ENCODE measurements at regions not wholly inside any gene's neighbourhood (a gene's known extent, or its start where the extent isn't known, plus 50 kb on each side); places are given as distances from the start of the nearest gene placed in this dataset.

- TF ChIP-seq CTCF (IDR thresholded peaks at IDR 0.05; ENCODE audit: low read depth, low read length) (peak; percentile 45), POLR2A (IDR thresholded peaks at IDR 0.05; ENCODE audit: extremely low read depth, insufficient read length) (no peak), MYC (IDR thresholded peaks at IDR 0.05; ENCODE audit: low read depth, low read length) (no peak)
- TF ChIP-seq, protein P1, sequence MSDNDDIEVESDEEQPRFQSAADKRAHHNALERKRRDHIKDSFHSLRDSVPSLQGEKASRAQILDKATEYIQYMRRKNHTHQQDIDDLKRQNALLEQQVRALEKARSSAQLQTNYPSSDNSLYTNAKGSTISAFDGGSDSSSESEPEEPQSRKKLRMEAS (IDR thresholded peaks at IDR 0.05; ENCODE audit: low read depth, low read length): 0 out of 2 replicates have a peak, but pooled peaks have one; percentile 7
Observed at GRCh38 chr2:126482582-126483464, 173.1 kb upstream of the GYPC start.

Measured in NB4 (cell line).